HCT116 (cell line): ENCODE measurements at regions not wholly inside any gene's neighbourhood (a gene's known extent, or its start where the extent isn't known, plus 50 kb on each side); places are given as distances from the start of the nearest gene placed in this dataset.

ENCODE experiments used
- ATAC-seq: fragments of 200-7000 bp; cut with Tn5 transposase; 2 replicates; pipeline ENCODE4 v1.9.1; 2020; ENCODE audit warnings: mild to moderate bottlenecking, moderate library complexity
- BruUV-seq: library from RNA; stranded (reverse); fragments of 400-500 nt; replicated peaks from 2 replicates; lab custom pipeline; 2021; lab: Mats Ljungman, UMichigan
- CTCF ChIA-PET: fragments of 300-600 bp; sonication (Branson Sonifier 250); formaldehyde crosslinking; loops from one replicate; lab custom pipeline; 2021; ENCODE audit warnings: antibody characterized with exemption; lab: Charles Lee
- POLR2A ChIA-PET: fragments of 300-600, 350-600 bp; sonication (Branson Sonifier 250); formaldehyde crosslinking; loops from one replicate; lab custom pipeline; 2021; ENCODE audit warnings: antibody characterized with exemption; lab: Charles Lee
- RAD21 ChIA-PET, 2 experiments: fragments of 300-600 bp; sonication (Branson Sonifier 250); formaldehyde crosslinking; loops; one replicate each; lab custom pipeline; 2023; ENCODE audit warnings: low total read pairs in 2 of 2; ENCODE audit not compliant: uncharacterized antibody in 2 of 2, unreplicated experiment in 2 of 2, low non-redundant PET in 1 of 2; lab: Charles Lee
- DNase-seq: peaks from one replicate; pipeline ENCODE4 v3.0.0-alpha.2; 2010; ENCODE audit warnings: low read depth, low spot score
- H2AFZ ChIP-seq: fragments of 200-600 bp; shearing (Covaris generic), sonication (generic); 2 replicates; pipeline ENCODE4 v1.6.1; 2017; ENCODE audit warnings: low read depth, mixed run types, mixed read lengths, antibody characterized with exemption, low read length; ENCODE audit not compliant: poor library complexity, severe bottlenecking
- H3K27ac ChIP-seq: 2 replicates; pipeline ENCODE4 v1.5.1; 2012; ENCODE audit warnings: low read depth, low read length
- H3K27me3 ChIP-seq: fragments of 200-600 bp; sonication (generic); 2 replicates; pipeline ENCODE4 v1.6.1; 2016; ENCODE audit warnings: mixed run types, low read length, mixed read lengths; ENCODE audit not compliant: insufficient read depth
- H3K36me3 ChIP-seq, 2 experiments: fragments of 200-500 bp in 1 of 2; fragments of 200-600 bp in 1 of 2; sonication (Bioruptor generic) in 1 of 2; sonication (generic) in 1 of 2; 2 replicates each; pipeline versions ENCODE4 v1.5.1 to v1.6.1; 2014 to 2016; ENCODE audit warnings: low read length in 2 of 2, inconsistent platforms in 1 of 2, mixed read lengths in 1 of 2, mixed run types in 1 of 2; ENCODE audit not compliant: insufficient read depth in 2 of 2, control insufficient read depth in 1 of 2
- H3K4me1 ChIP-seq, 2 experiments: fragments of 200-600 bp in 1 of 2; sonication (generic) in 1 of 2; 2 replicates each; pipeline versions ENCODE4 v1.5.1 to v1.6.1; 2012 to 2017; ENCODE audit warnings: low read length in 2 of 2, inconsistent platforms in 1 of 2, mild to moderate bottlenecking in 1 of 2, mixed read lengths in 1 of 2, mixed run types in 1 of 2, moderate library complexity in 1 of 2; ENCODE audit not compliant: insufficient read depth in 2 of 2, control insufficient read depth in 1 of 2
- H3K4me2 ChIP-seq: fragments of 200-600 bp; sonication (generic); 2 replicates; pipeline ENCODE4 v1.6.1; 2017; ENCODE audit warnings: mixed run types, low read length, mixed read lengths
- H3K4me3 ChIP-seq, 2 experiments: fragments of 200-600 bp in 1 of 2; sonication (generic) in 1 of 2; replicated peaks in 1 of 2; 2 replicates each; pipeline ENCODE4 v1.5.1; 2011 to 2016; ENCODE audit warnings: low read length in 2 of 2, control low read depth in 1 of 2, low read depth in 1 of 2, mild to moderate bottlenecking in 1 of 2, mixed read lengths in 1 of 2, mixed run types in 1 of 2
- H3K79me2 ChIP-seq: fragments of 200-600 bp; sonication (generic); 2 replicates; pipeline ENCODE4 v1.6.1; 2017; ENCODE audit warnings: mild to moderate bottlenecking, mixed run types, low read length, moderate library complexity, mixed read lengths; ENCODE audit not compliant: insufficient read depth
- H3K9ac ChIP-seq: fragments of 200-600 bp; sonication (generic); 2 replicates; pipeline ENCODE4 v1.6.1; 2016; ENCODE audit warnings: low read length, mixed read lengths
- H3K9me2 ChIP-seq: fragments of 200-600 bp; sonication (generic), shearing (Covaris generic); 2 replicates; pipeline ENCODE4 v1.6.1; 2017; ENCODE audit warnings: mixed run types, mild to moderate bottlenecking, moderate library complexity; ENCODE audit not compliant: insufficient read depth
- H3K9me3 ChIP-seq, 2 experiments: fragments of 200-500 bp in 1 of 2; fragments of 200-600 bp in 1 of 2; sonication (Bioruptor generic) in 1 of 2; sonication (generic) in 1 of 2; 2 replicates each; pipeline ENCODE4 v1.6.1; 2014 to 2017; ENCODE audit warnings: low read length in 2 of 2, mixed read lengths in 2 of 2, inconsistent platforms in 1 of 2, low read depth in 1 of 2, mild to moderate bottlenecking in 1 of 2, mixed run types in 1 of 2, moderate library complexity in 1 of 2; ENCODE audit not compliant: control insufficient read depth in 1 of 2, insufficient read depth in 1 of 2
- H4K20me1 ChIP-seq: fragments of 200-600 bp; sonication (generic), shearing (Covaris generic); 2 replicates; pipeline ENCODE4 v1.6.1; 2017; ENCODE audit warnings: mixed run types, mild to moderate bottlenecking, moderate library complexity; ENCODE audit not compliant: insufficient read depth
- ATF3 ChIP-seq: IDR thresholded peaks from 2 replicates; pipeline ENCODE4 v1.6.1; 2012
- CBX3 ChIP-seq: IDR thresholded peaks from 2 replicates; pipeline ENCODE4 v1.6.1; 2012; ENCODE audit warnings: low read depth
- CEBPB ChIP-seq: IDR thresholded peaks from 2 replicates; pipeline ENCODE4 v1.6.1; 2012; ENCODE audit warnings: low read depth
- ELF1 ChIP-seq: IDR thresholded peaks from 2 replicates; pipeline ENCODE4 v1.6.1; 2012; ENCODE audit warnings: low read depth, borderline replicate concordance
- EZH2phosphoT487 ChIP-seq: fragments of 200-600 bp; IDR thresholded peaks from 2 replicates; pipeline ENCODE4 v1.6.1; 2018; ENCODE audit warnings: antibody characterized with exemption, borderline replicate concordance
- MAX ChIP-seq: IDR thresholded peaks from 2 replicates; pipeline ENCODE4 v1.6.1; 2012
- POLR2A ChIP-seq: IDR thresholded peaks from 2 replicates; pipeline ENCODE4 v1.7.0; 2011; ENCODE audit warnings: borderline replicate concordance; ENCODE audit not compliant: insufficient read depth, insufficient read length; ENCODE audit errors: extremely low read depth
- POLR2AphosphoS5 ChIP-seq: IDR thresholded peaks from 2 replicates; pipeline ENCODE4 v1.6.1; 2011; ENCODE audit warnings: mild to moderate bottlenecking, low read depth, low read length, moderate library complexity
- RAD21 ChIP-seq: IDR thresholded peaks from 2 replicates; pipeline ENCODE4 v1.6.1; 2012; ENCODE audit warnings: low read depth, mild to moderate bottlenecking
- SP1 ChIP-seq: IDR thresholded peaks from 2 replicates; pipeline ENCODE4 v1.6.1; 2012; ENCODE audit warnings: low read depth
- SRF ChIP-seq: IDR thresholded peaks from 2 replicates; pipeline ENCODE4 v1.6.1; 2012; ENCODE audit warnings: low read depth
- TCF7L2 ChIP-seq: IDR thresholded peaks from 2 replicates; pipeline ENCODE4 v1.7.0; 2011; ENCODE audit warnings: borderline replicate concordance, inconsistent platforms; ENCODE audit not compliant: insufficient read depth, insufficient read length; ENCODE audit errors: extremely low read depth
- YY1 ChIP-seq: IDR thresholded peaks from 2 replicates; pipeline ENCODE4 v1.6.1; 2011; ENCODE audit warnings: low read length, low read depth, moderate library complexity, mild to moderate bottlenecking; ENCODE audit not compliant: insufficient replicate concordance; ENCODE audit errors: extremely low read depth
- ZBTB33 ChIP-seq: IDR thresholded peaks from 2 replicates; pipeline ENCODE4 v1.6.1; 2011; ENCODE audit warnings: mild to moderate bottlenecking, low read length, moderate library complexity; ENCODE audit not compliant: insufficient replicate concordance; ENCODE audit errors: extremely low read depth
- ZFX ChIP-seq: fragments of 450-650 bp; IDR thresholded peaks from 2 replicates; pipeline ENCODE4 v1.6.1; 2017
- ZNF274 ChIP-seq: fragments of 200-500 bp; sonication (Bioruptor generic); IDR thresholded peaks from 2 replicates; pipeline ENCODE4 v1.6.1; 2014; ENCODE audit warnings: mild to moderate bottlenecking, low read depth, low read length, inconsistent platforms
- intact Hi-C: fragments of 100-400 bp; cut with micrococcal nuclease; formaldehyde crosslinking; loops from 2 replicates; pipeline ENCODE4 v1.10.0; 2022
- TF ChIP-seq, protein P1 (sequence below): IDR thresholded peaks from 2 replicates; pipeline ENCODE4 v1.6.1; 2012; ENCODE audit warnings: low read depth
- TF ChIP-seq, protein P2 (sequence below), 3 experiments: fragments of 200-600 bp in 1 of 3; sonication (generic) in 1 of 3; IDR thresholded peaks in 2 of 3; conservative IDR thresholded peaks in 1 of 3; 2 replicates each; pipeline ENCODE4 v1.5.1; 2012 to 2017; ENCODE audit warnings: low read depth in 2 of 3, low read length in 2 of 3, antibody characterized with exemption in 1 of 3, borderline replicate concordance in 1 of 3, control low read depth in 1 of 3, mild to moderate bottlenecking in 1 of 3, mixed read lengths in 1 of 3, mixed run types in 1 of 3, moderate library complexity in 1 of 3; ENCODE audit not compliant: insufficient read depth in 1 of 3

- no TSS peak for BruUV-seq
- Histone ChIP-seq H3K9me2 (no peaks in the 10 kb centered on the region), H3K4me1 (no peaks in the 10 kb centered on the region), H4K20me1 (no peaks in the 10 kb centered on the region), H3K27ac (no peak overlapping the region), H3K4me2 (no peak overlapping the region), H3K9me3 (peaks cover 0 to 29% of the 10 kb centered on the region in 2 experiments; a peak in 2 of 4 replicates), H3K4me3 (no peak overlapping the region), H2AFZ (no peak overlapping the region), H3K79me2 (no peaks in the 10 kb centered on the region), H3K36me3 (no peaks in the 10 kb centered on the region), H3K9ac (no peak overlapping the region), H3K27me3 (no peaks in the 10 kb centered on the region)
- ATAC-seq (no peak), DNase-seq (no peak)
- POLR2A ChIA-PET = no interaction called here
- intact Hi-C loops = no loop called here
- CTCF ChIA-PET = no interaction called here
- RAD21 ChIA-PET = no interaction called here
- TF ChIP-seq ATF3 (no peak), CBX3 (no peak), RAD21 (no peak), POLR2AphosphoS5 (no peak), SRF (no peak), ZNF274 (no peak), ZBTB33 (no peak), ZFX (no peak), MAX (no peak), ELF1 (no peak), YY1 (no peak), POLR2A (no peak), CEBPB (no peak), EZH2phosphoT487 (no peak), SP1 (no peak), TCF7L2 (no peak)
- TF ChIP-seq, protein P1, sequence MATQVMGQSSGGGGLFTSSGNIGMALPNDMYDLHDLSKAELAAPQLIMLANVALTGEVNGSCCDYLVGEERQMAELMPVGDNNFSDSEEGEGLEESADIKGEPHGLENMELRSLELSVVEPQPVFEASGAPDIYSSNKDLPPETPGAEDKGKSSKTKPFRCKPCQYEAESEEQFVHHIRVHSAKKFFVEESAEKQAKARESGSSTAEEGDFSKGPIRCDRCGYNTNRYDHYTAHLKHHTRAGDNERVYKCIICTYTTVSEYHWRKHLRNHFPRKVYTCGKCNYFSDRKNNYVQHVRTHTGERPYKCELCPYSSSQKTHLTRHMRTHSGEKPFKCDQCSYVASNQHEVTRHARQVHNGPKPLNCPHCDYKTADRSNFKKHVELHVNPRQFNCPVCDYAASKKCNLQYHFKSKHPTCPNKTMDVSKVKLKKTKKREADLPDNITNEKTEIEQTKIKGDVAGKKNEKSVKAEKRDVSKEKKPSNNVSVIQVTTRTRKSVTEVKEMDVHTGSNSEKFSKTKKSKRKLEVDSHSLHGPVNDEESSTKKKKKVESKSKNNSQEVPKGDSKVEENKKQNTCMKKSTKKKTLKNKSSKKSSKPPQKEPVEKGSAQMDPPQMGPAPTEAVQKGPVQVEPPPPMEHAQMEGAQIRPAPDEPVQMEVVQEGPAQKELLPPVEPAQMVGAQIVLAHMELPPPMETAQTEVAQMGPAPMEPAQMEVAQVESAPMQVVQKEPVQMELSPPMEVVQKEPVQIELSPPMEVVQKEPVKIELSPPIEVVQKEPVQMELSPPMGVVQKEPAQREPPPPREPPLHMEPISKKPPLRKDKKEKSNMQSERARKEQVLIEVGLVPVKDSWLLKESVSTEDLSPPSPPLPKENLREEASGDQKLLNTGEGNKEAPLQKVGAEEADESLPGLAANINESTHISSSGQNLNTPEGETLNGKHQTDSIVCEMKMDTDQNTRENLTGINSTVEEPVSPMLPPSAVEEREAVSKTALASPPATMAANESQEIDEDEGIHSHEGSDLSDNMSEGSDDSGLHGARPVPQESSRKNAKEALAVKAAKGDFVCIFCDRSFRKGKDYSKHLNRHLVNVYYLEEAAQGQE = no peak
- TF ChIP-seq, protein P2, sequence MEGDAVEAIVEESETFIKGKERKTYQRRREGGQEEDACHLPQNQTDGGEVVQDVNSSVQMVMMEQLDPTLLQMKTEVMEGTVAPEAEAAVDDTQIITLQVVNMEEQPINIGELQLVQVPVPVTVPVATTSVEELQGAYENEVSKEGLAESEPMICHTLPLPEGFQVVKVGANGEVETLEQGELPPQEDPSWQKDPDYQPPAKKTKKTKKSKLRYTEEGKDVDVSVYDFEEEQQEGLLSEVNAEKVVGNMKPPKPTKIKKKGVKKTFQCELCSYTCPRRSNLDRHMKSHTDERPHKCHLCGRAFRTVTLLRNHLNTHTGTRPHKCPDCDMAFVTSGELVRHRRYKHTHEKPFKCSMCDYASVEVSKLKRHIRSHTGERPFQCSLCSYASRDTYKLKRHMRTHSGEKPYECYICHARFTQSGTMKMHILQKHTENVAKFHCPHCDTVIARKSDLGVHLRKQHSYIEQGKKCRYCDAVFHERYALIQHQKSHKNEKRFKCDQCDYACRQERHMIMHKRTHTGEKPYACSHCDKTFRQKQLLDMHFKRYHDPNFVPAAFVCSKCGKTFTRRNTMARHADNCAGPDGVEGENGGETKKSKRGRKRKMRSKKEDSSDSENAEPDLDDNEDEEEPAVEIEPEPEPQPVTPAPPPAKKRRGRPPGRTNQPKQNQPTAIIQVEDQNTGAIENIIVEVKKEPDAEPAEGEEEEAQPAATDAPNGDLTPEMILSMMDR (IDR thresholded peaks at IDR 0.05 in 2 of 3, conservative IDR thresholded peaks at IDR 0.05 in 1 of 3; ENCODE audit: borderline replicate concordance in 1 of 3, insufficient read depth in 1 of 3, low read depth in 2 of 3, low read length in 2 of 3) = no peak
Measured at GRCh38 chr16:64013856-64014255, 1108.0 kb downstream of the CDH11 start.
